GM12891 (cell line): ENCODE measurements at regions not wholly inside any gene's neighbourhood (a gene's known extent, or its start where the extent isn't known, plus 50 kb on each side); places are given as distances from the start of the nearest gene placed in this dataset.

Experiments
- POLR2A ChIP-seq: IDR thresholded peaks from 2 replicates; pipeline ENCODE4 v1.6.1; 2011; ENCODE audit warnings: low read depth, low read length, control low read depth
- POU2F2 ChIP-seq: IDR thresholded peaks from 2 replicates; pipeline ENCODE4 v1.6.1; 2011; ENCODE audit warnings: low read depth, mild to moderate bottlenecking, control low read depth, low read length, moderate library complexity
- TAF1 ChIP-seq: IDR thresholded peaks from 2 replicates; pipeline ENCODE4 v1.6.1; 2011; ENCODE audit warnings: low read depth, low read length, control low read depth

DNA sequence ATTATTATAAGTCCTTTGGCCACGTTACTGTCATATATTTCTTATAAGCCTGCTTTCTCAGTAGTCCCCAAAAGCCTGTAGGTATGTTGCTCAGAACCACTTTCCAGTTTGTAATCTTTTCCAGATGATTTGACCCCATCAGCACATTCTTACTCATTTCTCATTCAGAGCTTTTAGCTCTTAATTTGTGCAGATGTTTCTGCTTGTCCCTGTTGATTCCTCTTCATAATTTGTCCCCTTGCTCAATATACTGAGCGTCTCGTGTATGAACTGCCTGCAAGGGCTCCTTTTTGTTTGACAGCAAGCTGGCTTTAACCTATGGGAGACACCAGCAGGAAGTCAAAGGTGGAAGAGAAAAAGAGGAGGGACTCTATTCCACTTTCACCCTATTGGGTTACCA lies 733.8 kb upstream of the GJE1 start:
- TF ChIP-seq POLR2A (no peak), TAF1 (no peak), POU2F2 (no peak)
